IMR-90 (cell line): ENCODE measurements at regions not wholly inside any gene's neighbourhood (a gene's known extent, or its start where the extent isn't known, plus 50 kb on each side); places are given as distances from the start of the nearest gene placed in this dataset.

Source experiments
- ATAC-seq: fragments of 200-7000 bp; cut with Tn5 transposase; 2 replicates; pipeline ENCODE4 v1.9.1; 2020; ENCODE audit warnings: low read depth, mild to moderate bottlenecking, moderate library complexity
- BruUV-seq: library from RNA; stranded (reverse); fragments of 400-500 nt; replicated peaks from 2 replicates; lab custom pipeline; 2021; lab: Mats Ljungman, UMichigan
- CTCF ChIA-PET: fragments of 300-600 bp; formaldehyde crosslinking; extraction: SDS; loops from one replicate; lab custom pipeline; 2021; ENCODE audit warnings: antibody characterized with exemption; lab: Yijun Ruan, JAX
- POLR2A ChIA-PET: fragments of 300-600 bp; sonication (Branson Sonifier 250); formaldehyde crosslinking; loops from one replicate; lab custom pipeline; 2022; ENCODE audit warnings: antibody characterized with exemption; ENCODE audit not compliant: unreplicated experiment; lab: Charles Lee
- DNase-seq: peaks from one replicate; pipeline ENCODE4 v3.0.0; 2013
- H2AFZ ChIP-seq: replicated peaks from 2 replicates; pipeline ENCODE3; 2013; ENCODE audit warnings: low read length, mild to moderate bottlenecking; ENCODE audit not compliant: poor library complexity
- H2AK5ac ChIP-seq: 2 replicates; pipeline ENCODE4 v1.6.1; 2013; ENCODE audit warnings: low read depth, low read length, inconsistent platforms
- H2AK9ac ChIP-seq: replicated peaks from 2 replicates; pipeline ENCODE3; 2013; ENCODE audit warnings: mild to moderate bottlenecking, low read depth, low read length, moderate library complexity; ENCODE audit not compliant: poor library complexity
- H2BK120ac ChIP-seq: 2 replicates; pipeline ENCODE4 v1.6.1; 2013; ENCODE audit warnings: low read depth, low read length, inconsistent platforms
- H2BK15ac ChIP-seq: 3 replicates; pipeline ENCODE4 v1.6.1; 2013; ENCODE audit warnings: low read depth, low read length, inconsistent platforms
- H2BK20ac ChIP-seq: 2 replicates; pipeline ENCODE4 v1.6.1; 2013; ENCODE audit warnings: low read depth, mild to moderate bottlenecking, inconsistent platforms, low read length, moderate library complexity
- H2BK5ac ChIP-seq: 2 replicates; pipeline ENCODE4 v1.6.1; 2013; ENCODE audit warnings: mild to moderate bottlenecking, low read depth, low read length, inconsistent platforms; ENCODE audit not compliant: poor library complexity, severe bottlenecking
- H3K14ac ChIP-seq: replicated peaks from 2 replicates; pipeline ENCODE4 v1.6.1; 2013; ENCODE audit warnings: low read depth, low read length, inconsistent platforms
- H3K18ac ChIP-seq: 2 replicates; pipeline ENCODE4 v1.6.1; 2013; ENCODE audit warnings: low read depth, low read length, control low read depth
- H3K23ac ChIP-seq: 2 replicates; pipeline ENCODE4 v1.6.1; 2013; ENCODE audit warnings: low read depth, low read length, inconsistent platforms
- H3K27ac ChIP-seq: 2 replicates; pipeline ENCODE4 v1.5.1; 2013; ENCODE audit warnings: mild to moderate bottlenecking, control low read depth, low read length; ENCODE audit not compliant: insufficient read depth
- H3K27me3 ChIP-seq: 2 replicates; pipeline ENCODE4 v1.6.1; 2013; ENCODE audit warnings: low read length; ENCODE audit not compliant: control insufficient read depth, insufficient read depth
- H3K36me3 ChIP-seq: 2 replicates; pipeline ENCODE4 v1.6.1; 2013; ENCODE audit warnings: low read length, mixed read lengths; ENCODE audit not compliant: control insufficient read depth, insufficient read depth
- H3K4ac ChIP-seq: 2 replicates; pipeline ENCODE4 v1.6.1; 2013; ENCODE audit warnings: low read depth, low read length, inconsistent platforms
- H3K4me1 ChIP-seq: 2 replicates; pipeline ENCODE4 v1.6.1; 2013; ENCODE audit warnings: low read length, mixed read lengths; ENCODE audit not compliant: control insufficient read depth, insufficient read depth
- H3K4me2 ChIP-seq: 2 replicates; pipeline ENCODE4 v1.6.1; 2013; ENCODE audit warnings: low read depth, mild to moderate bottlenecking, control low read depth, low read length, moderate library complexity
- H3K4me3 ChIP-seq: 2 replicates; pipeline ENCODE4 v1.5.1; 2013; ENCODE audit warnings: low read depth, mild to moderate bottlenecking, control low read depth, low read length, moderate library complexity; ENCODE audit not compliant: insufficient read depth
- H3K56ac ChIP-seq: 2 replicates; pipeline ENCODE4 v1.6.1; 2013; ENCODE audit warnings: low read length, inconsistent platforms; ENCODE audit not compliant: insufficient read depth; ENCODE audit errors: extremely low read depth
- H3K79me1 ChIP-seq, 2 experiments: 2 replicates each; pipeline ENCODE4 v1.6.1; 2013; ENCODE audit warnings: low read length in 2 of 2, inconsistent platforms in 1 of 2, low read depth in 1 of 2
- H3K9ac ChIP-seq: 2 replicates; pipeline ENCODE4 v1.6.1; 2013; ENCODE audit warnings: low read depth, low read length, control low read depth
- H3K9me1 ChIP-seq: 2 replicates; pipeline ENCODE4 v1.6.1; 2013; ENCODE audit warnings: low read length, inconsistent platforms; ENCODE audit not compliant: insufficient read depth
- H3K9me3 ChIP-seq: 2 replicates; pipeline ENCODE4 v1.6.1; 2013; ENCODE audit warnings: low read length; ENCODE audit not compliant: control insufficient read depth, insufficient read depth
- H4K20me1 ChIP-seq: 2 replicates; pipeline ENCODE4 v1.6.1; 2013; ENCODE audit warnings: low read length, inconsistent platforms; ENCODE audit not compliant: insufficient read depth
- H4K5ac ChIP-seq: 2 replicates; pipeline ENCODE4 v1.6.1; 2013; ENCODE audit warnings: mild to moderate bottlenecking, low read depth, low read length, control low read depth
- H4K8ac ChIP-seq, 2 experiments: 2 replicates each; pipeline ENCODE4 v1.6.1; 2013; ENCODE audit warnings: low read depth in 2 of 2, low read length in 2 of 2, control low read depth in 1 of 2, inconsistent platforms in 1 of 2
- H4K91ac ChIP-seq: 2 replicates; pipeline ENCODE4 v1.6.1; 2013; ENCODE audit warnings: low read depth, low read length, inconsistent platforms; ENCODE audit not compliant: insufficient read depth
- BHLHE40 ChIP-seq: fragments of 150-350 bp; IDR thresholded peaks from 2 replicates; pipeline ENCODE4 v1.6.1; 2016; ENCODE audit warnings: mild to moderate bottlenecking, low read depth, low read length
- CEBPB ChIP-seq: IDR thresholded peaks from 2 replicates; pipeline ENCODE4 v1.6.1; 2012; ENCODE audit warnings: low read depth, low read length, improper control_type of control experiment
- CHD1 ChIP-seq: IDR thresholded peaks from 2 replicates; pipeline ENCODE4 v1.6.1; 2012; ENCODE audit warnings: low read depth, low read length, improper control_type of control experiment
- CTCF ChIP-seq: conservative IDR thresholded peaks from 2 replicates; pipeline ENCODE4 v1.5.1; 2012; ENCODE audit warnings: mild to moderate bottlenecking, low read depth, low read length, improper control_type of control experiment
- ELK1 ChIP-seq: fragments of 150-350 bp; IDR thresholded peaks from 2 replicates; pipeline ENCODE4 v1.6.1; 2016; ENCODE audit warnings: low read depth, mild to moderate bottlenecking, low read length, moderate library complexity, borderline replicate concordance
- FOS ChIP-seq: fragments of 150-350 bp; IDR thresholded peaks from 2 replicates; pipeline ENCODE4 v1.6.1; 2016; ENCODE audit warnings: low read depth, low read length
- MAFK ChIP-seq: IDR thresholded peaks from 2 replicates; pipeline ENCODE4 v1.6.1; 2012; ENCODE audit warnings: low read depth, low read length, improper control_type of control experiment
- MAZ ChIP-seq: IDR thresholded peaks from 2 replicates; pipeline ENCODE4 v1.6.1; 2012; ENCODE audit warnings: low read depth, mild to moderate bottlenecking, low read length, improper control_type of control experiment, moderate library complexity, borderline replicate concordance
- MXI1 ChIP-seq: IDR thresholded peaks from 2 replicates; pipeline ENCODE4 v1.6.1; 2012; ENCODE audit warnings: low read depth, mild to moderate bottlenecking, low read length, moderate library complexity, borderline replicate concordance
- NFE2L2 ChIP-seq: fragments of 150-350 bp; IDR thresholded peaks from 2 replicates; pipeline ENCODE4 v1.6.1; 2016; ENCODE audit warnings: low read depth, mild to moderate bottlenecking, low read length
- POLR2A ChIP-seq: IDR thresholded peaks from 2 replicates; pipeline ENCODE4 v1.6.1; 2012; ENCODE audit warnings: mild to moderate bottlenecking, low read depth, low read length
- RAD21 ChIP-seq: IDR thresholded peaks from 2 replicates; pipeline ENCODE4 v1.6.1; 2012; ENCODE audit warnings: low read length, improper control_type of control experiment
- RCOR1 ChIP-seq: IDR thresholded peaks from 2 replicates; pipeline ENCODE4 v1.6.1; 2012; ENCODE audit warnings: mild to moderate bottlenecking, low read length, improper control_type of control experiment; ENCODE audit not compliant: insufficient replicate concordance
- RFX5 ChIP-seq: IDR thresholded peaks from 2 replicates; pipeline ENCODE4 v1.8.0; 2012; ENCODE audit warnings: low read depth, mild to moderate bottlenecking, low read length, moderate library complexity
- SMC3 ChIP-seq: fragments of 150-350 bp; IDR thresholded peaks from 2 replicates; pipeline ENCODE4 v1.6.1; 2016; ENCODE audit warnings: low read depth, mild to moderate bottlenecking, antibody characterized with exemption, low read length, moderate library complexity
- USF2 ChIP-seq: fragments of 150-350 bp; IDR thresholded peaks from 2 replicates; pipeline ENCODE4 v1.6.1; 2017; ENCODE audit warnings: mild to moderate bottlenecking, antibody characterized with exemption, low read length, low read depth
- WGBS, 2 experiments: methylation state at CpG; one replicate each; pipeline versions ENCODE4 v1.1.5 to v1.1.7; 2013; ENCODE audit warnings: missing lambda C conversion rate in 2 of 2; ENCODE audit not compliant: insufficient read length in 1 of 2; ENCODE audit errors: extremely low coverage in 2 of 2; 5-methylcytosine and 5-hydroxymethylcytosine counted together
- dilution Hi-C: fragments of 300-500 bp; cut with HindIII; formaldehyde crosslinking; loops from one replicate; pipeline ENCODE4 v1.14.3; 2018; ENCODE audit warnings: low sequenced_read_pairs; ENCODE audit not compliant: unreplicated experiment
- in situ Hi-C: fragments of 300-500 bp; cut with MboI; formaldehyde crosslinking; loops from 3 replicates; pipeline ENCODE4 v1.14.3; 2019; ENCODE audit warnings: low sequenced_read_pairs, inconsistent platforms, mixed read lengths
- intact Hi-C: fragments of 100-400 bp; cut with micrococcal nuclease; formaldehyde crosslinking; loops from 2 replicates; pipeline ENCODE4 v1.10.0; 2022

- no peak overlapping the region for H2BK5ac ChIP-seq
- H2BK120ac ChIP-seq, result no peak overlapping the region
- no peak overlapping the region for H2AK9ac ChIP-seq
- no peaks in the 10 kb centered on the region for H3K9me1 ChIP-seq
- no peak overlapping the region for H4K91ac ChIP-seq
- H4K5ac ChIP-seq, result no peak overlapping the region
- H3K4me2 ChIP-seq, result no peak overlapping the region
- no peak overlapping the region for H3K27ac ChIP-seq
- TF ChIP-seq CTCF (no peak), RFX5 (no peak), USF2 (no peak), CHD1 (no peak), NFE2L2 (no peak), ELK1 (no peak), POLR2A (no peak), SMC3 (no peak), MAFK (no peak), FOS (no peak), MXI1 (no peak), CEBPB (no peak), BHLHE40 (no peak), RAD21 (no peak), MAZ (no peak), RCOR1 (no peak)
- no peak overlapping the region for H3K23ac ChIP-seq
- H3K56ac ChIP-seq, result no peak overlapping the region
- H3K9ac ChIP-seq, result no peak overlapping the region
- H3K79me1 ChIP-seq, result no peaks in the 10 kb centered on the region
- dilution Hi-C loops (no loop called here), in situ Hi-C loops (no loop called here), intact Hi-C loops (no loop called here)
- no peaks in the 10 kb centered on the region for H3K27me3 ChIP-seq
- no peaks in the 10 kb centered on the region for H3K4me1 ChIP-seq
- no peak overlapping the region for H2BK15ac ChIP-seq
- H3K18ac ChIP-seq, result no peak overlapping the region
- H3K9me3 ChIP-seq, result no peaks in the 10 kb centered on the region
- POLR2A ChIA-PET, result no interaction called here
- no peaks in the 10 kb centered on the region for H3K36me3 ChIP-seq
- H4K20me1 ChIP-seq, result no peaks in the 10 kb centered on the region
- no peak overlapping the region for H3K4me3 ChIP-seq
- no TSS peak for BruUV-seq
- DNase-seq, result no peak
- no peak overlapping the region for H4K8ac ChIP-seq
- no peak overlapping the region for H2AFZ ChIP-seq
- no peak overlapping the region for H3K4ac ChIP-seq
- no peak overlapping the region for H3K14ac ChIP-seq
- no peak for ATAC-seq
- CTCF ChIA-PET, result no interaction called here
- H2BK20ac ChIP-seq, result no peak overlapping the region
- no CpG with 5 or more reads among the region's 2 CpGs for WGBS, 2 experiments
- no peak overlapping the region for H2AK5ac ChIP-seq
Observed at GRCh38 chrX:85505801-85506200, 126.3 kb upstream of the POF1B start.
